NCI-H82 treated with DMSO at 0.1 percent for 48 hours (cell line): ENCODE measurements at regions not wholly inside any gene's neighbourhood (a gene's known extent, or its start where the extent isn't known, plus 50 kb on each side); places are given as distances from the start of the nearest gene placed in this dataset.
A peak's percentile ranks its signal among the peaks of the same experiment; 100 is the strongest.

Experiments used
- DNase-seq: peaks from one replicate; lab custom pipeline; 2025; ENCODE audit not compliant: unreplicated experiment; lab: John Stamatoyannopoulos, UW

GRCh38 chr11:131186629-131187101, 183.8 kb upstream of the NTM start:
- peak; percentile 37 for DNase-seq

- no peak for DNase-seq
Observed at GRCh38 chr11:131190446-131190845, 180.0 kb upstream of the NTM start.

- no peak for DNase-seq
Observed at GRCh38 chr11:131191606-131192005, 178.8 kb upstream of the NTM start.

GRCh38 chr11:131192628-131193027, 177.8 kb upstream of the NTM start:
- no peak for DNase-seq

- no peak for DNase-seq
Observed at GRCh38 chr11:131193031-131193501, 177.3 kb upstream of the NTM start.

GRCh38 chr11:131194726-131195125, 175.7 kb upstream of the NTM start:
- no peak for DNase-seq

GRCh38 chr11:131195661-131196517, 174.5 kb upstream of the NTM start:
- no peak for DNase-seq

- no peak for DNase-seq
Observed at GRCh38 chr11:131198161-131199014, 172.0 kb upstream of the NTM start.

GRCh38 chr11:131199015-131199280, 171.5 kb upstream of the NTM start:
- DNase-seq: no peak

- no peak for DNase-seq
Observed at GRCh38 chr11:131201674-131202073, 168.7 kb upstream of the NTM start.

GRCh38 chr11:131203040-131203439, 167.4 kb upstream of the NTM start:
- no peak for DNase-seq

GRCh38 chr11:131204282-131204681, 166.1 kb upstream of the NTM start:
- no peak for DNase-seq

- DNase-seq: no peak
Observed at GRCh38 chr11:131204765-131205380, 165.5 kb upstream of the NTM start.

- no peak for DNase-seq
Observed at GRCh38 chr11:131206671-131207070, 163.7 kb upstream of the NTM start.

GRCh38 chr11:131207901-131208300, 162.5 kb upstream of the NTM start:
- no peak for DNase-seq

- no peak for DNase-seq
Observed at GRCh38 chr11:131217313-131218310, 152.8 kb upstream of the NTM start.

- DNase-seq: no peak
Observed at GRCh38 chr11:131218542-131218941, 151.9 kb upstream of the NTM start.

GRCh38 chr11:131219646-131220045, 150.8 kb upstream of the NTM start:
- peak; percentile 48 for DNase-seq

GRCh38 chr11:131223198-131223991, 147.0 kb upstream of the NTM start:
- DNase-seq: no peak

GRCh38 chr11:131228378-131228777, 142.0 kb upstream of the NTM start:
- DNase-seq: no peak
